GM12874 (cell line): ENCODE measurements at regions not wholly inside any gene's neighbourhood (a gene's known extent, or its start where the extent isn't known, plus 50 kb on each side); places are given as distances from the start of the nearest gene placed in this dataset.

Experiments used
- TF ChIP-seq, protein P1 (sequence below): IDR thresholded peaks from 2 replicates; pipeline ENCODE4 v1.5.1; 2011; ENCODE audit warnings: low read depth, mild to moderate bottlenecking, control low read depth, low read length, moderate library complexity; ENCODE audit not compliant: insufficient read depth

DNA sequence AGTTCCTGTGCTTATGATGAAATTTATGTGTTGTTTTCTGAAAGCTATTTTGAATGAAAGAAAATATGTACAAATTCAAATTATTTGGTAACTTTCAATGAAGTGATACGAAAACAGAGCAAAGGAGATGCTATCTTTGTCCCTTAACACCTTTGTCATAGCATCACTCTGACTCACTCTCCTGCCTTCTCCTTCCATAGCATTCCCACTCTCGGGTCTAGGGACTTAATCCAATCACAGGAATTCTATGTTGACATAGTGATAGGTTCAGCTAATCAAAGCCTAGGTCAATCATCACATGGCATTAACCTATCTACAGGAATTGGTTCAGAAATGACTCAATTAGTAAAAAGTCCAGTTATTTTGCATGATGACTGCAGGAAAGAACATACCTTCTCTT, 464.7 kb upstream of the RORB start:
- TF ChIP-seq, protein P1, sequence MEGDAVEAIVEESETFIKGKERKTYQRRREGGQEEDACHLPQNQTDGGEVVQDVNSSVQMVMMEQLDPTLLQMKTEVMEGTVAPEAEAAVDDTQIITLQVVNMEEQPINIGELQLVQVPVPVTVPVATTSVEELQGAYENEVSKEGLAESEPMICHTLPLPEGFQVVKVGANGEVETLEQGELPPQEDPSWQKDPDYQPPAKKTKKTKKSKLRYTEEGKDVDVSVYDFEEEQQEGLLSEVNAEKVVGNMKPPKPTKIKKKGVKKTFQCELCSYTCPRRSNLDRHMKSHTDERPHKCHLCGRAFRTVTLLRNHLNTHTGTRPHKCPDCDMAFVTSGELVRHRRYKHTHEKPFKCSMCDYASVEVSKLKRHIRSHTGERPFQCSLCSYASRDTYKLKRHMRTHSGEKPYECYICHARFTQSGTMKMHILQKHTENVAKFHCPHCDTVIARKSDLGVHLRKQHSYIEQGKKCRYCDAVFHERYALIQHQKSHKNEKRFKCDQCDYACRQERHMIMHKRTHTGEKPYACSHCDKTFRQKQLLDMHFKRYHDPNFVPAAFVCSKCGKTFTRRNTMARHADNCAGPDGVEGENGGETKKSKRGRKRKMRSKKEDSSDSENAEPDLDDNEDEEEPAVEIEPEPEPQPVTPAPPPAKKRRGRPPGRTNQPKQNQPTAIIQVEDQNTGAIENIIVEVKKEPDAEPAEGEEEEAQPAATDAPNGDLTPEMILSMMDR, result no peak

DNA sequence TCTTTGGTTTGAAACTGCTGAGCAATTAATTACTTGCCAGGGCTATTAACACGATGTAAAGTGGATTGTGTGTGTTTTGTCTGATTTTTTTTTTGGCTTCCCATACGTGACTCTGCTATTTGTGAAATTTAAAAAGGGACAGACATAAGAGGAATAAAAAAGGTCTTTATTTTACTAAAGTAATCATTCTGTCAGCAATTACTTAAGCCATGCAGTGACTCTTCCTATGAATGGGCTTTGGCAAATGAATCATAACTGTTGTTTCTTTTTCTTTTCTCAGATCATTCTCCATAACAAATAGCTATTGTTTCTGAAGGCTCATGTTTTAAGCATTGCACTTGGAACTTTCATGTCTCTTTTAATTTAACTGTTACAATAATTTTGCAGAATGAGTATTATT, 461.3 kb upstream of the RORB start:
- TF ChIP-seq, protein P1, result no peak

DNA sequence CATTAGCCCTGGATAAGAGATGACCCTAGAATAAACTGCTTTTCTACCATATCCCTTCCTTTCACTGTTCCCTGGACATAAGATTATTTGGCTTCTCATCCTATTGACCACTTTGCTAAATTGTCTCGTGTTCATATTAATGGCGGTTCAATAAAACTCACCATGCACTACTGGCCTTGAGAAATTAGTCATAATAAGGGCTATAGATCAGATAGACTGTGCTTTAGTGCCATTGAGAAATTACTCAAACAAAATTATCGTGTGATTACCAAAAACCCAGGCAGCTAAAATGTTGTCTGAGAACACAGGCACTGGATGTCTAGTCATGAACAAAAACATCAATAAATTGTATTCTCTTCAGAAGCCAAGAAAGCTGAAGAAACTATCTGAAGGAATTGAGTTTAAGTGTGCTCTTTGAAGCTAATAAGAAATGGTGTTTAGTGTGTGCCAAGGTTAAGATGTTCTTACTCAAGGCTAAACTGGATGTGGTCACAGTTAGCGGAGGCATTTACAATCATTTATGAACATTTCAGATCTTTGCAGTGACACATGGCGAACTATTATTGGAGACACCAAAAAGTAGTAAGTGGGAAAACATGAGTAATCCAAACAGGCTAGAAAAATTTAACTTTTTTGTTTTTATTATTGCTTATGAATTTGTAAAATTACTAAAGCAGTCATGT, 460.4 kb upstream of the RORB start:
- TF ChIP-seq, protein P1, result no peak

DNA sequence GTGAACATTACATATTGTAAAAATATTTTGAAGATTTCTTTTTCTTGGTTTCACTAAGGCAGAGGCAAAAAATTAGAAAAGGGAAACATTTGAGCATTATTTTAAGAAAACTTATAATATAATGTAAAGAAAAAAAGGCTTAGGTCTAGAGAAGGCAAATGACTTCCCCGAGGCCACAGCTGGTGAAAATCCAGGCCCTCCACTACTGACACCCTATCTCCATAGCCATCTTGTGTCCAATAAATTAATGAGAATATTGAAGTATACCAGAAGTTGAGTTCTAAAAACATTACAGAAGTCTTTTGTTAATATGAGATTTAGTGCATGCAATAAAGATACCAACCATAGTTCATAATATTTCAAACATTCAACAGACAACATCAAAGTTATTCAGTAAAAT, 459.9 kb upstream of the RORB start:
- TF ChIP-seq, protein P1, result no peak

DNA sequence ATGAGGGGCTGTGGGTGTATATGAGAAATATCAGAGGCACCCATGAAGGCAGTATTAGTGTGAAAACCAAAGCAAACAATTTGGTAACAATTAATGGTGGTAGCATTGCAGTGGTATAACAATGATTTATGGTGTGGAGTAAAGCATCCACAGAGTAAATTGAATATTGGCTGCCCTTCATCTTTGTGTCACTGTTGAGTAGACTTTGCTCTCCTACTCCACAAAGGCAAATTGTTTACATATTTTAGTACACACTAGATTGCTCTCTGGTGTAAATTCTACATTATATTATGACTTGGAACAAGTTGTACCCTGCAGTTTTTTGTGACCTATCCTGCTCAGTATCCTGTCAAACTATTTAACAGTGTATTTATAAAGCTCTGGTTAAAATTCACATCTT, 455.5 kb upstream of the RORB start:
- TF ChIP-seq, protein P1, result no peak

DNA sequence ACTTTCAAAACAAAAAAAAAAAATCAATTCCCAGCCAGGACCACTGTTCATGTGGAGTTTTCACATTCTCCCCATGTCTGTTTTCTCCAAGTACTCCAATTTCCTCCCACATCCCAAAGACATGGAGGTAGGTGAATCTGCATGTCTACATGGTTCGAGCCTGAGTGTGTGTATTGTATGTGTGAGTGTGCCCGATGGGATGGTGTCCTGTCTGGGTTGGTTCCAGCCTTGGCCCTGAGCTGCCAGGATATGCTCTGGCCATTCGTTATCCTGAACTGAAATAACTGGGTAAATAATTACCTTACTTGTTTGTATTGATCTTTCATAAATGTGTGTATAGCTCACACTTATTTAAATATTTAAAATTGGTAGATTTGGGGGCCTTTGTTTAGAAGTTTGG, 452.3 kb upstream of the RORB start:
- TF ChIP-seq, protein P1, result no peak

DNA sequence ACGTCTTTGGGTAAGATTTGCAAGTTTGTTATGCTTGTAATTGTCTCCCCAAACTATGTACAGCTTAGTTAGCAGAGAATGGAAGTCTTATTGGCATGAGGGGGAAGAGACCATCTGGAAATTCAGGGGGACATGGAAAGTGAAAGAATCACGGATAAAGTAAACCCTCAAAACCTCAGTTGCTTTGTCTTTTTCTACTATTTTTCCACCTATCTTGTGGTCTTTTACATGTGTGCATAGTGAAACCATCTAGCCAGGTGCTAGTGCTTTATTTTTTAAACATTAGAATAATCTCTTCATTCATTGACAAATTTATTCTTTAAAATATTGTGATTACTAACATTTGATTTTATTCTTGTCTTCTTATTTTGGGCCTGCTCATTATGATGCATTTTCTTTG, 441.1 kb upstream of the RORB start:
- TF ChIP-seq, protein P1, result no peak
